HG03565 (cell line): ENCODE measurements at regions not wholly inside any gene's neighbourhood (a gene's known extent, or its start where the extent isn't known, plus 50 kb on each side); places are given as distances from the start of the nearest gene placed in this dataset.
"Not testable (repeated sequence)": the region's sequence is repeated elsewhere in the genome, so short reads cannot be mapped to it uniquely, and the experiment has no call there.

Experiments
- ATAC-seq: cut with Tn5 transposase; IDR thresholded peaks from one replicate; pipeline ENCODE4 v1.9.1; 2021; ENCODE audit warnings: mild to moderate bottlenecking, moderate library complexity; ENCODE audit not compliant: unreplicated experiment

DNA sequence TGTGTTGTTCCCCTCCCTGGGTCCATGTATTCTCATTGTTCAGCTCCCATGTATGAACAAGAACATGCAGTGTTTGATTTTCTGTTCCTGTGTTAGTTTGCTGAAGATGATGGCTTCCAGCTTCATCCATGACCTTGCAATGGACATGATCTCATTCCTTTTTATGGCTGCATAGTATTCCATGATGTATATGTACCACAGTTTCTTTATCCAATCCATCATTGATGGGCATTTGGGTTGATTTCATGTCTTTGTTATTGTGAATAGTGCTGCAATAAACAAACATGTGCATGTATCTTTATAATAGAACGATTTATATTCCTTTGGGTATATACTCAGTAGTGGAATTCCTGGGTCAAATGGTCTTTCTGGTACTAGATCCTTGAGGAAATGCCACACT is 65.1 kb upstream of the SLC13A1 start:
- ATAC-seq = not testable (repeated sequence)

GRCh38 chr7:123260428-123260960 is 60.7 kb upstream of the SLC13A1 start:
- ATAC-seq = no peak

- no peak for ATAC-seq
These were observed 60.0 kb upstream of the SLC13A1 start for GRCh38 chr7:123259759-123260158.
